Smooth muscle cell (in vitro differentiated cells): ENCODE measurements at regions not wholly inside any gene's neighbourhood (a gene's known extent, or its start where the extent isn't known, plus 50 kb on each side); places are given as distances from the start of the nearest gene placed in this dataset.

Experiments used
- DNase-seq: peaks from one replicate; lab custom pipeline; 2025; ENCODE audit not compliant: unreplicated experiment; lab: John Stamatoyannopoulos, UW
- H2AFZ ChIP-seq: fragments of 200-600 bp; sonication (generic); 2 replicates; pipeline ENCODE4 v1.6.0; 2016; ENCODE audit warnings: antibody characterized with exemption, low read depth, mild to moderate bottlenecking
- H3F3A ChIP-seq: fragments of 200-600 bp; sonication (generic); 2 replicates; pipeline ENCODE4 v1.6.0; 2017; ENCODE audit warnings: antibody characterized with exemption, low read depth
- H3K27ac ChIP-seq: fragments of 200-600 bp; sonication (generic); 2 replicates; pipeline ENCODE4 v1.5.1; 2016; ENCODE audit warnings: low read depth, mild to moderate bottlenecking
- H3K27me3 ChIP-seq: fragments of 200-600 bp; sonication (generic); 2 replicates; pipeline ENCODE4 v1.6.1; 2016; ENCODE audit warnings: low read depth, mild to moderate bottlenecking
- H3K36me3 ChIP-seq: fragments of 200-600 bp; sonication (generic); 2 replicates; pipeline ENCODE4 v1.5.1; 2016; ENCODE audit warnings: low read depth
- H3K4me1 ChIP-seq: fragments of 200-600 bp; sonication (generic); 2 replicates; pipeline ENCODE4 v1.5.1; 2016; ENCODE audit warnings: low read depth
- H3K4me2 ChIP-seq: fragments of 200-600 bp; sonication (generic); 2 replicates; pipeline ENCODE4 v1.6.0; 2016; ENCODE audit warnings: mild to moderate bottlenecking
- H3K4me3 ChIP-seq: fragments of 200-600 bp; sonication (generic); 2 replicates; pipeline ENCODE4 v1.5.1; 2016; ENCODE audit warnings: mild to moderate bottlenecking
- H3K79me2 ChIP-seq: fragments of 200-600 bp; sonication (generic); 2 replicates; pipeline ENCODE4 v1.6.0; 2016; ENCODE audit warnings: low read depth, mild to moderate bottlenecking
- H3K9ac ChIP-seq: fragments of 200-600 bp; sonication (generic); 2 replicates; pipeline ENCODE4 v1.6.0; 2016; ENCODE audit warnings: low read depth
- H3K9me3 ChIP-seq: fragments of 200-600 bp; sonication (generic); replicated peaks from 2 replicates; pipeline ENCODE4 v1.5.1; 2016; ENCODE audit warnings: low read depth
- H4K20me1 ChIP-seq: fragments of 200-600 bp; sonication (generic); 2 replicates; pipeline ENCODE4 v1.6.0; 2016; ENCODE audit warnings: low read depth
- CTCF ChIP-seq: fragments of 200-600 bp; sonication (generic); IDR thresholded peaks from 2 replicates; pipeline ENCODE4 v1.5.1; 2017; ENCODE audit warnings: borderline replicate concordance, mild to moderate bottlenecking, antibody characterized with exemption; ENCODE audit not compliant: insufficient read depth, poor library complexity, severe bottlenecking
- WGBS: methylation state at CpG from one replicate; pipeline ENCODE4 v1.1.7; 2016; ENCODE audit warnings: low lambda C conversion rate; 5-methylcytosine and 5-hydroxymethylcytosine counted together

- no peak overlapping the region for H3K27ac ChIP-seq
- H3K9ac ChIP-seq, result no peak overlapping the region
- H3F3A ChIP-seq, result no peaks in the 10 kb centered on the region
- no peaks in the 10 kb centered on the region for H4K20me1 ChIP-seq
- no peak overlapping the region for H3K4me2 ChIP-seq
- no peaks in the 10 kb centered on the region for H3K79me2 ChIP-seq
- H3K27me3 ChIP-seq, result no peaks in the 10 kb centered on the region
- DNase-seq, result no peak
- no peaks in the 10 kb centered on the region for H3K9me3 ChIP-seq
- TF ChIP-seq CTCF, result no peak
- no peak overlapping the region for H2AFZ ChIP-seq
- WGBS, result 87% methylated on average over 3 of the region's 3 CpGs
- H3K36me3 ChIP-seq, result no peaks in the 10 kb centered on the region
- H3K4me3 ChIP-seq, result no peak overlapping the region
- H3K4me1 ChIP-seq, result no peaks in the 10 kb centered on the region
Measured at GRCh38 chr1:119191325-119191724, 50.9 kb upstream of the WARS2 start.

- H3K79me2 ChIP-seq, result no peaks in the 10 kb centered on the region
- H3K27me3 ChIP-seq, result no peaks in the 10 kb centered on the region
- WGBS, result 89% methylated on average over 2 of the region's 2 CpGs
- no peak overlapping the region for H3K4me3 ChIP-seq
- H2AFZ ChIP-seq, result no peak overlapping the region
- H3F3A ChIP-seq, result no peaks in the 10 kb centered on the region
- no peak for DNase-seq
- H3K4me1 ChIP-seq, result no peaks in the 10 kb centered on the region
- H3K27ac ChIP-seq, result no peak overlapping the region
- H3K4me2 ChIP-seq, result no peak overlapping the region
- no peak for TF ChIP-seq CTCF
- no peaks in the 10 kb centered on the region for H4K20me1 ChIP-seq
- no peak overlapping the region for H3K9ac ChIP-seq
- no peaks in the 10 kb centered on the region for H3K36me3 ChIP-seq
- H3K9me3 ChIP-seq, result peaks cover 4% of the 10 kb centered on the region
Measured at GRCh38 chr1:119204197-119204960, 63.9 kb upstream of the WARS2 start.

GRCh38 chr1:119204961-119205357 is 64.5 kb upstream of the WARS2 start:
- Histone ChIP-seq H3K36me3 (no peaks in the 10 kb centered on the region), H4K20me1 (no peaks in the 10 kb centered on the region), H3K27ac (no peak overlapping the region), H3K4me2 (no peak overlapping the region), H3K9ac (no peak overlapping the region), H2AFZ (no peak overlapping the region), H3F3A (no peaks in the 10 kb centered on the region), H3K4me3 (no peak overlapping the region), H3K79me2 (no peaks in the 10 kb centered on the region), H3K27me3 (no peaks in the 10 kb centered on the region), H3K9me3 (no peaks in the 10 kb centered on the region), H3K4me1 (no peaks in the 10 kb centered on the region)
- WGBS, result 70% methylated on average over 1 of the region's 1 CpG
- no peak for DNase-seq
- no peak for TF ChIP-seq CTCF

- Histone ChIP-seq H3K27me3 (no peaks in the 10 kb centered on the region), H3K4me1 (no peaks in the 10 kb centered on the region), H3K4me2 (no peak overlapping the region), H3K79me2 (no peaks in the 10 kb centered on the region), H4K20me1 (no peaks in the 10 kb centered on the region), H3K36me3 (no peaks in the 10 kb centered on the region), H3K9ac (no peak overlapping the region), H3K9me3 (no peaks in the 10 kb centered on the region), H3K27ac (no peak overlapping the region), H3F3A (no peaks in the 10 kb centered on the region), H3K4me3 (no peak overlapping the region), H2AFZ (no peak overlapping the region)
- no peak for TF ChIP-seq CTCF
- 94% methylated on average over 5 of the region's 5 CpGs for WGBS
- no peak for DNase-seq
Measured at GRCh38 chr1:119209061-119209460, 68.6 kb upstream of the WARS2 start.
